HepG2 (cell line): ENCODE measurements at regions not wholly inside any gene's neighbourhood (a gene's known extent, or its start where the extent isn't known, plus 50 kb on each side); places are given as distances from the start of the nearest gene placed in this dataset.

ENCODE experiments used
- ATAC-seq: fragments of 200-7000 bp; cut with Tn5 transposase; 3 replicates; pipeline ENCODE4 v1.9.1; 2020; ENCODE audit warnings: mild to moderate bottlenecking, moderate library complexity
- BruUV-seq: library from RNA; stranded (reverse); fragments of 400-500 nt; replicated peaks from 2 replicates; lab custom pipeline; 2021; lab: Mats Ljungman, UMichigan
- CTCF ChIA-PET: fragments of 300-600 bp; formaldehyde crosslinking; extraction: SDS; loops from one replicate; lab custom pipeline; 2021; ENCODE audit warnings: low total read pairs, inconsistent platforms, low intra/inter-chr PET ratio; lab: Yijun Ruan, JAX
- POLR2A ChIA-PET: fragments of 350-600 bp; sonication (Branson Sonifier 250); formaldehyde crosslinking; loops from one replicate; lab custom pipeline; 2020; ENCODE audit warnings: antibody characterized with exemption, inconsistent platforms; lab: Yijun Ruan, JAX
- DNase-seq: peaks from one replicate; pipeline ENCODE4 v3.0.0-alpha.2; 2015; ENCODE audit warnings: low spot score
- FAIRE-seq: peaks from 3 replicates; lab custom pipeline; 2011; peaks lifted over from hg19 to GRCh38; lab: Jason Lieb, UNC
- H2AFZ ChIP-seq: one replicate; pipeline ENCODE4 v1.6.1; 2011; ENCODE audit warnings: low read length, inconsistent platforms
- H3K27ac ChIP-seq: fragments of 300-600 bp; 3 replicates; pipeline ENCODE4 v1.8.0; 2011; ENCODE audit warnings: mixed run types, mild to moderate bottlenecking, mixed read lengths, low read length, inconsistent platforms; ENCODE audit not compliant: insufficient read depth; ENCODE audit errors: extremely low read length
- H3K27me3 ChIP-seq, 2 experiments: fragments of 200-600 bp in 1 of 2; 2 replicates in 1 of 2; 3 replicates in 1 of 2; pipeline versions ENCODE4 v1.6.0 to v1.8.0; 2011; ENCODE audit warnings: low read length in 2 of 2, mild to moderate bottlenecking in 2 of 2, moderate library complexity in 2 of 2, inconsistent platforms in 1 of 2; ENCODE audit not compliant: insufficient read depth in 2 of 2, control insufficient read depth in 1 of 2
- H3K36me3 ChIP-seq, 2 experiments: fragments of 200-600 bp in 1 of 2; replicated peaks in 1 of 2; 2 replicates in 1 of 2; 3 replicates in 1 of 2; pipeline versions ENCODE4 v1.5.1 to v1.8.0; 2011; ENCODE audit warnings: low read length in 2 of 2, inconsistent platforms in 1 of 2; ENCODE audit not compliant: insufficient read depth in 2 of 2, control insufficient read depth in 1 of 2
- H3K4me1 ChIP-seq: 2 replicates; pipeline ENCODE4 v1.5.1; 2012; ENCODE audit warnings: low read length, inconsistent platforms; ENCODE audit not compliant: insufficient read depth
- H3K4me2 ChIP-seq: 2 replicates; pipeline ENCODE4 v1.6.0; 2011; ENCODE audit warnings: low read depth, low read length, inconsistent platforms
- H3K4me3 ChIP-seq, 3 experiments: fragments of 200-600 bp in 1 of 3; sonication (generic), shearing (Covaris generic) in 1 of 3; replicated peaks in 1 of 3; 2 replicates each; pipeline ENCODE4 v1.5.1; 2011 to 2016; ENCODE audit warnings: low read length in 3 of 3, inconsistent platforms in 2 of 3, low read depth in 2 of 3, mild to moderate bottlenecking in 2 of 3, control low read depth in 1 of 3, mixed read lengths in 1 of 3; ENCODE audit not compliant: insufficient read depth in 1 of 3
- H3K79me2 ChIP-seq: one replicate; pipeline ENCODE4 v1.6.1; 2011; ENCODE audit warnings: low read length, inconsistent platforms; ENCODE audit not compliant: insufficient read depth
- H3K9ac ChIP-seq: 2 replicates; pipeline ENCODE4 v1.6.0; 2011; ENCODE audit warnings: mild to moderate bottlenecking, low read depth, low read length, inconsistent platforms; ENCODE audit not compliant: insufficient read depth
- H3K9me3 ChIP-seq: 2 replicates; pipeline ENCODE4 v1.5.1; 2012; ENCODE audit warnings: mild to moderate bottlenecking, low read length
- H4K20me1 ChIP-seq: 2 replicates; pipeline ENCODE4 v1.6.0; 2011; ENCODE audit warnings: inconsistent platforms, mild to moderate bottlenecking, low read length, moderate library complexity; ENCODE audit not compliant: insufficient read depth
- CENPT ChIP-seq: sonication (generic); formaldehyde crosslinking; IDR thresholded peaks from 2 replicates; pipeline ENCODE4 v1.8.0; 2022; ENCODE audit warnings: low read depth, mild to moderate bottlenecking, moderate library complexity, missing genetic modification reagents
- HNRNPH1 ChIP-seq: fragments of 200-400 bp; formaldehyde crosslinking; optimal IDR thresholded peaks from 2 replicates; pipeline ENCODE3; 2017; ENCODE audit warnings: mild to moderate bottlenecking, low read depth, low read length
- KDM4B ChIP-seq: sonication (generic); formaldehyde crosslinking; IDR thresholded peaks from 2 replicates; pipeline ENCODE4 v1.4.0; 2020; ENCODE audit warnings: missing genetic modification reagents
- SP2 ChIP-seq: sonication (generic); formaldehyde crosslinking; IDR thresholded peaks from 2 replicates; pipeline ENCODE4 v1.5.1; 2020; ENCODE audit warnings: mild to moderate bottlenecking, missing genetic modification reagents
- STAG1 ChIP-seq: sonication (generic); formaldehyde crosslinking; IDR thresholded peaks from 2 replicates; pipeline ENCODE4 v1.4.0; 2020; ENCODE audit warnings: missing genetic modification reagents
- TARDBP ChIP-seq: sonication (generic); formaldehyde crosslinking; IDR thresholded peaks from 2 replicates; pipeline ENCODE4 v1.8.0; 2022; ENCODE audit warnings: mild to moderate bottlenecking, missing genetic modification reagents
- TEAD3 ChIP-seq: optimal IDR thresholded peaks from 2 replicates; pipeline ENCODE3; 2016; ENCODE audit warnings: borderline replicate concordance
- ZNF121 ChIP-seq: sonication (generic); formaldehyde crosslinking; IDR thresholded peaks from 2 replicates; pipeline ENCODE4 v1.5.0; 2020; ENCODE audit warnings: mild to moderate bottlenecking, missing genetic modification reagents
- ZNF34 ChIP-seq: sonication (generic); formaldehyde crosslinking; IDR thresholded peaks from 2 replicates; pipeline ENCODE4 v1.4.0; 2020; ENCODE audit warnings: mild to moderate bottlenecking, missing genetic modification reagents, borderline replicate concordance
- ZNF432 ChIP-seq: sonication (generic); formaldehyde crosslinking; IDR thresholded peaks from 2 replicates; pipeline ENCODE4 v1.5.0; 2020; ENCODE audit warnings: missing genetic modification reagents, mild to moderate bottlenecking, borderline replicate concordance
- ZNF556 ChIP-seq: sonication (generic); formaldehyde crosslinking; IDR thresholded peaks from 2 replicates; pipeline ENCODE4 v1.4.0; 2020; ENCODE audit warnings: mild to moderate bottlenecking, missing genetic modification reagents, borderline replicate concordance
- WGBS: methylation state at CpG from one replicate; pipeline ENCODE4 v1.1.6; 2017; ENCODE audit warnings: low lambda C conversion rate; 5-methylcytosine and 5-hydroxymethylcytosine counted together
- in situ Hi-C: cut with HindIII; loops from 2 replicates; pipeline ENCODE4 v1.10.0; 2017; ENCODE audit warnings: low pct_unique_long_range_greater_than_20kb; ENCODE audit not compliant: extremely low pct_ligation_motif_present
- intact Hi-C: fragments of 100-400 bp; cut with micrococcal nuclease; formaldehyde crosslinking; loops from one replicate; pipeline ENCODE4 v1.10.0; 2022; ENCODE audit not compliant: unreplicated experiment

- no peak overlapping the region for H2AFZ ChIP-seq
- ATAC-seq (no peak), FAIRE-seq (no peak), DNase-seq (no peak)
- POLR2A ChIA-PET: no interaction called here
- intact Hi-C loops (no loop called here), in situ Hi-C loops (no loop called here)
- H3K36me3 ChIP-seq: no peaks in the 10 kb centered on the region
- no peaks in the 10 kb centered on the region for H3K79me2 ChIP-seq
- no peak for TF ChIP-seq STAG1 (CRISPR knock-in tag)
- no peak for TF ChIP-seq CENPT (CRISPR knock-in tag)
- TF ChIP-seq TARDBP (CRISPR knock-in tag): no peak
- TF ChIP-seq ZNF34 (CRISPR knock-in tag): no peak
- TF ChIP-seq SP2 (CRISPR knock-in tag): no peak
- no peak for TF ChIP-seq ZNF432 (CRISPR knock-in tag)
- no peak for TF ChIP-seq HNRNPH1
- no peak for TF ChIP-seq ZNF121
- TF ChIP-seq TEAD3 (CRISPR knock-in tag): no peak
- no peak for TF ChIP-seq ZNF556 (CRISPR knock-in tag)
- no peak for TF ChIP-seq KDM4B (CRISPR knock-in tag)
- TF ChIP-seq, all 625 proteins: peak for 0
- no peak overlapping the region for H3K27ac ChIP-seq
- BruUV-seq: no TSS peak
- H3K4me3 ChIP-seq: no peak overlapping the region
- H3K4me2 ChIP-seq: no peak overlapping the region
- CTCF ChIA-PET: no interaction called here
- peaks cover 0 to 5% of the 10 kb centered on the region in 2 experiments; a peak in 1 of 5 replicates for H3K27me3 ChIP-seq
- no peaks in the 10 kb centered on the region for H3K4me1 ChIP-seq
- 5% methylated on average over 3 of the region's 11 CpGs for WGBS
- no peaks in the 10 kb centered on the region for H4K20me1 ChIP-seq
- no peaks in the 10 kb centered on the region for H3K9me3 ChIP-seq
- no peak overlapping the region for H3K9ac ChIP-seq
Observed at GRCh38 chr5:3006961-3007551, 255.6 kb upstream of the IRX2 start.
